Neutrophil (primary cell): ENCODE measurements at regions not wholly inside any gene's neighbourhood (a gene's known extent, or its start where the extent isn't known, plus 50 kb on each side); places are given as distances from the start of the nearest gene placed in this dataset.

Source experiments
- H3K27ac ChIP-seq: fragments of 200-600 bp; sonication (generic); 2 replicates; pipeline ENCODE4 v1.5.1; 2016; ENCODE audit warnings: mild to moderate bottlenecking, moderate library complexity
- H3K27me3 ChIP-seq: fragments of 200-600 bp; sonication (generic); 2 replicates; pipeline ENCODE4 v1.6.0; 2016; ENCODE audit warnings: mild to moderate bottlenecking
- H3K36me3 ChIP-seq: fragments of 200-600 bp; sonication (generic); 2 replicates; pipeline ENCODE4 v1.5.1; 2017
- H3K4me1 ChIP-seq, 2 experiments: fragments of 200-600 bp in 1 of 2; sonication (generic) in 1 of 2; 1 replicate in 1 of 2; 2 replicates in 1 of 2; pipeline versions ENCODE4 v1.5.1 to v1.6.1; 2013 to 2016; ENCODE audit warnings: low read depth in 1 of 2, low read length in 1 of 2, mild to moderate bottlenecking in 1 of 2, moderate library complexity in 1 of 2; ENCODE audit not compliant: control insufficient read depth in 1 of 2, insufficient read depth in 1 of 2
- H3K4me3 ChIP-seq, 2 experiments: fragments of 200-600 bp in 1 of 2; sonication (generic) in 1 of 2; 1 replicate in 1 of 2; 2 replicates in 1 of 2; pipeline ENCODE4 v1.5.1; 2013 to 2016; ENCODE audit warnings: low read depth in 1 of 2, low read length in 1 of 2, mild to moderate bottlenecking in 1 of 2, moderate library complexity in 1 of 2
- H3K9me3 ChIP-seq: fragments of 200-600 bp; sonication (generic); 2 replicates; pipeline ENCODE4 v1.5.1; 2016
- CTCF ChIP-seq: fragments of 200-600 bp; sonication (generic); IDR thresholded peaks from 2 replicates; pipeline ENCODE4 v1.5.1; 2016; ENCODE audit warnings: antibody characterized with exemption

DNA sequence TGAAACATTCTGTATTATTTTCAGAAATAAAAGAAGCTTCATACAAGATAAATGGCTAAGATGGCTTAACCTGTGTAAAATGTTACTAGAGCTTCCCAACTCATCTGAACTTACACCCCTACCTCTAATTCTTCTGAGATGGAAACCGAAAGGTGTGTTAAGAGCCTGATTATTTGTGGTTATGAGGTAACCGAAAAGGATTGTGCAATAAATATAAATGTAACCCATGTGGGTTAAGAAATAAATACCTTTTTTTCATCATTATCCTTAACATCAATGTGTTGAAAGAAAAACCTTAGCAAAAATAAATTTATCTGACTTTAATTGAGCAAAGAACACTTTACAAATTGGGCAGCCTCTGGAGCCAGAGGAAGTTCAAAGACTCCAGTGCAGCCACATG is 961.8 kb upstream of the SPRY2 start:
- Histone ChIP-seq H3K9me3 (no peaks in the 10 kb centered on the region), H3K27ac (no peak overlapping the region), H3K4me1 (no peaks in the 10 kb centered on the region), H3K4me3 (no peak overlapping the region), H3K27me3 (no peaks in the 10 kb centered on the region), H3K36me3 (no peaks in the 10 kb centered on the region)
- no peak for TF ChIP-seq CTCF

DNA sequence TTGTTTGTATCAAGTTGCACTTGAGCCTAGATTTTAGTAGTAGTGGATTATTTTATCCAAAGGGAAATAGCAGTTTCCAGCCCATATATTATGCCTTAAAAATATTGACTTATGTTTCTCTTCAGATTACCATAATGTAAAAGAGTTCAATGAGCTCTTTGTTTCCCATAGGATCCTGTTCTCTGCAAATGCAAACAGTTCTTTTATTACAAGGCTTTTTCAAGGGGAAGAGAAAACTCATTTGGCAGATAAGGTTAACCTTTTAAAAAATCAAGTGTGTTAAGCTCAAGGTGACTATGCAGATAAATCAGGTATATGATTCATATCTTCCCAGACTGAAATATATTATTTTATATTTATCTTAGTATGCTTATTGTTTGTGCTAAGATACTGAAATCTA is 961.2 kb upstream of the SPRY2 start:
- H3K36me3 ChIP-seq: no peaks in the 10 kb centered on the region
- no peak overlapping the region for H3K4me3 ChIP-seq
- H3K27ac ChIP-seq: no peak overlapping the region
- H3K4me1 ChIP-seq: no peaks in the 10 kb centered on the region
- no peak for TF ChIP-seq CTCF
- H3K27me3 ChIP-seq: no peaks in the 10 kb centered on the region
- H3K9me3 ChIP-seq: no peaks in the 10 kb centered on the region

DNA sequence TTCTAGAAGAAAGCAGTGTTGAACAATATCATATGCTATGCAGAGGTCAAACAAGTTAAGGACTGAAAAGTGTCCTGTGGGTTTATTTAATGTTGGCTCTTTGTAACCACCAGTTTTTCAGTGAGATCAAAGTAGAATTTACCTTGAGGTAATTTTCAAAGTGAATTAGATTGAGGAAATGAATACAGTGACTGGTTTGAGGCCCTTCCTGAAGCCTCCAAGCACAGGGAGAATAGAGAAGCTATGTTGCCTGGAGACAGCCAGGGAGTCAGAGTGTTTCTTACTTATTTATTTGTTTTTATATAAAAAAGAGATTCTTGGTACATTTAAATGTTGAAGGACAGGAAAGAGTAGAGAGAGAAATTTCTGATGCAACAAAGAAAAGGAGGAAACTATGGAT is 954.3 kb upstream of the SPRY2 start:
- no peaks in the 10 kb centered on the region for H3K36me3 ChIP-seq
- no peaks in the 10 kb centered on the region for H3K27me3 ChIP-seq
- no peak for TF ChIP-seq CTCF

DNA sequence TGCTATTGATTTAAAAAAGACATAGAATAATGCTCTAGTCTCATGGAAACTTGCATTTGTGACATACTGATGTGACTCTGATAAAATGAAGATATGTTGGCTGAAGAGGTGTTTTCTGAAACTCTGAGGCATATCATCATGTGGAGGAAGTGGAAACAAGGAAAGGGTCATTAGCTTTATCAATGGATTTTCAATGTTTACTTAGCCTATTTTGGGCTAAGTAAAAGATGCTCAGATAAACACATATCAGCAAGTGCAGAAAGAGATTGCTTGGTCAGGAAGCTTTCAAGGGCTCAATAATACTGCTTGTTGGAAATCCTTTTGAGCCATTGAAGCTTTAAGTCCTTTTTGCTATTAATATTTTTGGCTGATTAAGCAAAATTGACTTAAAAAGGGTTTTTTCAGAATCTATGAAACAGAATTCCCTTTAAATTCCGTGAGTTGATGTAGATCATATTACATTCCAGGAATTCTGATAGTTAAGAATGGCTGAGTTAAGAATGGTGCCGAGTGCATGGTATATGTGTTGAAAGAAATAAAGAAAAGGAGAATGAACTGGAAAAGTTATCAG is 952.8 kb upstream of the SPRY2 start:
- no peaks in the 10 kb centered on the region for H3K36me3 ChIP-seq
- H3K27me3 ChIP-seq: no peaks in the 10 kb centered on the region
- no peaks in the 10 kb centered on the region for H3K9me3 ChIP-seq
- no peak overlapping the region for H3K4me3 ChIP-seq
- H3K4me1 ChIP-seq: no peaks in the 10 kb centered on the region
- no peak overlapping the region for H3K27ac ChIP-seq
- no peak for TF ChIP-seq CTCF

More for the DNA sequence above, 954.3 kb upstream of the SPRY2 start:
- Histone ChIP-seq H3K4me3 (no peak overlapping the region), H3K4me1 (no peaks in the 10 kb centered on the region), H3K27ac (no peak overlapping the region), H3K9me3 (no peaks in the 10 kb centered on the region)

GRCh38 chr13:81283561-81283960 is 942.6 kb upstream of the SPRY2 start:
- Histone ChIP-seq H3K4me3 (no peak overlapping the region), H3K27me3 (no peaks in the 10 kb centered on the region), H3K4me1 (no peaks in the 10 kb centered on the region), H3K36me3 (no peaks in the 10 kb centered on the region), H3K27ac (no peak overlapping the region), H3K9me3 (no peaks in the 10 kb centered on the region)
- no peak for TF ChIP-seq CTCF

DNA sequence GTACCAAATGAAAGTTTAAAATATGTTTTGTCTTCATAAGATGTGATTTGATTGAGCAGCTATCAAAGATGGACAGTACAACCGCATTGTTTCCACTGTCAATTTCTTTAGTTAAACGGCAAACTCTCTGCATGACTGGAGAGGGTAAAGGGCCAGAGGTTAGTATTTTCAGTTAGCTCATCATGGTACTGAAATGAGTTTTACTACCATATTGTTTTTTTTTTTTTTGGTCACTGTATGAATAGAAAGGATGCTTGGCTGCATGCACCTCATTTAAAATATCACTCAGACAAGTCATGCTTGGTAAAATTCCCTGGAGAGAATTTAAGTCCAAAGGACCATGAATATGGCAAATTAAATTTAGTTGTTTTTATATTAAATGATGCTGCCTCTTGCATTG is 942.1 kb upstream of the SPRY2 start:
- H3K4me3 ChIP-seq: no peak overlapping the region
- peaks cover 3% of the 10 kb centered on the region for H3K9me3 ChIP-seq
- no peaks in the 10 kb centered on the region for H3K4me1 ChIP-seq
- no peak overlapping the region for H3K27ac ChIP-seq
- H3K27me3 ChIP-seq: no peaks in the 10 kb centered on the region
- TF ChIP-seq CTCF: no peak
- no peaks in the 10 kb centered on the region for H3K36me3 ChIP-seq
